Breast epithelium (tissue), 4 donors: ENCODE measurements at regions not wholly inside any gene's neighbourhood (a gene's known extent, or its start where the extent isn't known, plus 50 kb on each side); places are given as distances from the start of the nearest gene placed in this dataset.

ENCODE experiments used
- DNase-seq, 2 donors: peaks; one replicate each; pipeline ENCODE4 v3.0.0-alpha.2; 2019; ENCODE audit warnings: low spot score in 2 of 2
- H3K27ac ChIP-seq, 2 donors: fragments of 200-600 bp; sonication (generic) in 1 of 2; one replicate each; pipeline ENCODE4 v1.5.1; 2016 to 2019; ENCODE audit warnings: mild to moderate bottlenecking in 1 of 2
- H3K27me3 ChIP-seq, 2 donors: fragments of 200-600 bp; sonication (generic) in 1 of 2; one replicate each; pipeline versions ENCODE4 v1.5.1 to v1.6.0; 2017 to 2019; ENCODE audit warnings: control low read depth in 1 of 2, mild to moderate bottlenecking in 1 of 2
- H3K36me3 ChIP-seq: fragments of 200-600 bp; one replicate; pipeline ENCODE4 v1.5.1; 2019
- H3K4me1 ChIP-seq, 2 donors: fragments of 200-600 bp; sonication (generic); one replicate each; pipeline ENCODE4 v1.5.1; 2016 to 2019; ENCODE audit warnings: control low read depth in 1 of 2
- H3K4me3 ChIP-seq, 3 donors: fragments of 200-600 bp; sonication (generic); 1 replicate in 2 of 3; 2 replicates in 1 of 3; pipeline ENCODE4 v1.5.1; 2016 to 2019; ENCODE audit warnings: mild to moderate bottlenecking in 3 of 3, moderate library complexity in 2 of 3
- H3K9me3 ChIP-seq, 2 donors: fragments of 200-600 bp; sonication (generic) in 1 of 2; one replicate each; pipeline ENCODE4 v1.5.1; 2016 to 2019; ENCODE audit warnings: control low read depth in 1 of 2
- CTCF ChIP-seq, 3 donors: fragments of 450-650 bp; IDR thresholded peaks; one replicate each; pipeline ENCODE4 v1.5.1; 2016 to 2017; ENCODE audit warnings: antibody characterized with exemption in 3 of 3, mild to moderate bottlenecking in 3 of 3, moderate library complexity in 3 of 3
- POLR2A ChIP-seq: fragments of 450-650 bp; IDR thresholded peaks from one replicate; pipeline ENCODE4 v1.6.1; 2016; ENCODE audit warnings: antibody characterized with exemption, mild to moderate bottlenecking, moderate library complexity
- POLR2AphosphoS5 ChIP-seq, 3 donors: sonication (generic); formaldehyde crosslinking; IDR thresholded peaks; one replicate each; pipeline ENCODE4 v1.6.1; 2017; ENCODE audit warnings: antibody characterized with exemption in 3 of 3
- intact Hi-C: fragments of 100-400 bp; cut with DNase I; formaldehyde crosslinking; loops from one replicate; pipeline ENCODE4 v1.15.1; 2023; ENCODE audit warnings: low total_unique reads

GRCh38 chr22:49645257-49645656 lies 182.4 kb downstream of the BRD1 start:
- DNase-seq, result no peak
- Histone ChIP-seq H3K4me3 (no peak overlapping the region), H3K27ac (no peak overlapping the region), H3K9me3 (no peaks in the 10 kb centered on the region), H3K36me3 (no peaks in the 10 kb centered on the region), H3K27me3 (peaks cover 0 to 47% of the 10 kb centered on the region in 2 donors), H3K4me1 (no peaks in the 10 kb centered on the region)
- TF ChIP-seq POLR2A (no peak), CTCF (IDR thresholded peaks at IDR 0.05) (no peak), POLR2AphosphoS5 (IDR thresholded peaks at IDR 0.05) (no peak)
- intact Hi-C loops, result no loop called here

GRCh38 chr22:49643998-49644397 lies 183.7 kb downstream of the BRD1 start:
- Histone ChIP-seq H3K36me3 (no peaks in the 10 kb centered on the region), H3K9me3 (no peaks in the 10 kb centered on the region), H3K27ac (no peak overlapping the region), H3K27me3 (peaks cover 0 to 39% of the 10 kb centered on the region in 2 donors), H3K4me1 (no peaks in the 10 kb centered on the region), H3K4me3 (no peak overlapping the region)
- TF ChIP-seq POLR2AphosphoS5 (IDR thresholded peaks at IDR 0.05) (no peak), CTCF (IDR thresholded peaks at IDR 0.05) (no peak), POLR2A (no peak)
- DNase-seq, result no peak
- intact Hi-C loops, result no loop called here

- peaks cover 0 to 33% of the 10 kb centered on the region in 2 donors for H3K27me3 ChIP-seq
- H3K36me3 ChIP-seq, result no peaks in the 10 kb centered on the region
- H3K4me3 ChIP-seq, result no peak overlapping the region
These were observed 184.2 kb downstream of the BRD1 start for GRCh38 chr22:49643466-49643865.

GRCh38 chr22:49642741-49643140 lies 184.9 kb downstream of the BRD1 start:
- Histone ChIP-seq H3K4me3 (no peak overlapping the region), H3K9me3 (no peaks in the 10 kb centered on the region), H3K4me1 (no peaks in the 10 kb centered on the region), H3K36me3 (no peaks in the 10 kb centered on the region), H3K27me3 (peaks cover 0 to 28% of the 10 kb centered on the region in 2 donors), H3K27ac (no peak overlapping the region)
- no peak for TF ChIP-seq CTCF (IDR thresholded peaks at IDR 0.05)
- TF ChIP-seq POLR2AphosphoS5 (IDR thresholded peaks at IDR 0.05), result no peak
- TF ChIP-seq POLR2A, result no peak
- no peak for DNase-seq
- intact Hi-C loops, result no loop called here

More at GRCh38 chr22:49643466-49643865, 184.2 kb downstream of the BRD1 start:
- intact Hi-C loops, result no loop called here
- no peak overlapping the region for H3K27ac ChIP-seq
- H3K9me3 ChIP-seq, result no peaks in the 10 kb centered on the region
- H3K4me1 ChIP-seq, result no peaks in the 10 kb centered on the region
- no peak for DNase-seq
- TF ChIP-seq POLR2AphosphoS5 (IDR thresholded peaks at IDR 0.05) (no peak), POLR2A (no peak), CTCF (IDR thresholded peaks at IDR 0.05) (no peak)

- intact Hi-C loops, result no loop called here
- Histone ChIP-seq H3K9me3 (no peaks in the 10 kb centered on the region), H3K4me3 (no peak overlapping the region), H3K36me3 (no peaks in the 10 kb centered on the region), H3K27ac (no peak overlapping the region), H3K4me1 (no peaks in the 10 kb centered on the region), H3K27me3 (peaks cover 0 to 28% of the 10 kb centered on the region in 2 donors)
- no peak for DNase-seq
- TF ChIP-seq POLR2AphosphoS5 (IDR thresholded peaks at IDR 0.05), result no peak
- TF ChIP-seq CTCF (IDR thresholded peaks at IDR 0.05), result no peak
- no peak for TF ChIP-seq POLR2A
These were observed 185.3 kb downstream of the BRD1 start for GRCh38 chr22:49642331-49642730.
